Gastroesophageal sphincter (tissue), 3 donors: ENCODE measurements at regions not wholly inside any gene's neighbourhood (a gene's known extent, or its start where the extent isn't known, plus 50 kb on each side); places are given as distances from the start of the nearest gene placed in this dataset.

Source experiments
- POLR2A ChIP-seq, 2 donors: fragments of 450-650 bp; IDR thresholded peaks; one replicate each; pipeline ENCODE4 v1.6.1; 2017; ENCODE audit warnings: antibody characterized with exemption in 2 of 2, mild to moderate bottlenecking in 2 of 2, moderate library complexity in 1 of 2
- POLR2AphosphoS5 ChIP-seq: sonication (generic); formaldehyde crosslinking; IDR thresholded peaks from one replicate; pipeline ENCODE4 v1.6.1; 2017; ENCODE audit warnings: antibody characterized with exemption
- TF ChIP-seq, protein P1 (sequence below), 4 experiments: fragments of 200-600 bp in 2 of 4; fragments of 450-650 bp in 2 of 4; sonication (generic) in 1 of 4; IDR thresholded peaks; one replicate each; pipeline ENCODE4 v1.5.1; 2017 to 2019; ENCODE audit warnings: antibody characterized with exemption in 4 of 4, mild to moderate bottlenecking in 2 of 4, moderate library complexity in 2 of 4

DNA sequence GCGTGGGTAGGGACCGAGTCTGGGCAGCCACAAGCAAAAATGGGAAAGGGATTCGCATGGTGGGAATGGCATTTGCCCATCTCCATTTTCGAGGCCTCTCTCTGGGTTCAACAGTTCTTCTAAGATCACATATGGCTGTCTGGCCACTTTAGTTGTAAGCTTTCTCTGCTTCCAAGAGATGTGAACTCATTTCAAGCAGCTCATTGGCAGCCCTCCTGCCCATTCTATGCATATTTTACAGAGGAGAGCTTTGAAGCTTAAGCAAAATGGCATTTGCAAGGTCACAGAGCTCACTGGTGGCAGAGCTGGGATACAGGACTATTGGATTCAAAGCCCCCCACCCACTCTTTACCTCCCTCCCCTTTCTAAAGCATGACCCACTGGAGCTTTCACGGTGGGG is 93.7 kb downstream of the HHIPL2 start:
- TF ChIP-seq, protein P1, sequence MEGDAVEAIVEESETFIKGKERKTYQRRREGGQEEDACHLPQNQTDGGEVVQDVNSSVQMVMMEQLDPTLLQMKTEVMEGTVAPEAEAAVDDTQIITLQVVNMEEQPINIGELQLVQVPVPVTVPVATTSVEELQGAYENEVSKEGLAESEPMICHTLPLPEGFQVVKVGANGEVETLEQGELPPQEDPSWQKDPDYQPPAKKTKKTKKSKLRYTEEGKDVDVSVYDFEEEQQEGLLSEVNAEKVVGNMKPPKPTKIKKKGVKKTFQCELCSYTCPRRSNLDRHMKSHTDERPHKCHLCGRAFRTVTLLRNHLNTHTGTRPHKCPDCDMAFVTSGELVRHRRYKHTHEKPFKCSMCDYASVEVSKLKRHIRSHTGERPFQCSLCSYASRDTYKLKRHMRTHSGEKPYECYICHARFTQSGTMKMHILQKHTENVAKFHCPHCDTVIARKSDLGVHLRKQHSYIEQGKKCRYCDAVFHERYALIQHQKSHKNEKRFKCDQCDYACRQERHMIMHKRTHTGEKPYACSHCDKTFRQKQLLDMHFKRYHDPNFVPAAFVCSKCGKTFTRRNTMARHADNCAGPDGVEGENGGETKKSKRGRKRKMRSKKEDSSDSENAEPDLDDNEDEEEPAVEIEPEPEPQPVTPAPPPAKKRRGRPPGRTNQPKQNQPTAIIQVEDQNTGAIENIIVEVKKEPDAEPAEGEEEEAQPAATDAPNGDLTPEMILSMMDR (IDR thresholded peaks at IDR 0.05) = no peak
- TF ChIP-seq POLR2AphosphoS5 (no peak), POLR2A (IDR thresholded peaks at IDR 0.05) (no peak)
